Activated CD8-positive, alpha-beta T cell treated with anti-CD3 and anti-CD28 coated beads, Interleukin-2, amount 10 ng/mL, durations not matched to agents 7 days and 5 days (primary cell): ENCODE measurements at regions not wholly inside any gene's neighbourhood (a gene's known extent, or its start where the extent isn't known, plus 50 kb on each side); places are given as distances from the start of the nearest gene placed in this dataset.

Experiments
- ATAC-seq: fragments of 150-1000 bp; cut with Tn5 transposase; one replicate; pipeline ENCODE4 v1.10.0; 2021; ENCODE audit warnings: moderate library complexity
- CTCF ChIA-PET: fragments of 350-600 bp; sonication (Branson Sonifier 250); formaldehyde crosslinking; loops from one replicate; lab custom pipeline; 2021; ENCODE audit warnings: antibody characterized with exemption; lab: Charles Lee
- POLR2A ChIA-PET: fragments of 350-600 bp; sonication (Branson Sonifier 250); formaldehyde crosslinking; loops from one replicate; lab custom pipeline; 2021; ENCODE audit warnings: antibody characterized with exemption; lab: Charles Lee
- DNase-seq: peaks from one replicate; pipeline ENCODE4 v3.0.0-alpha.2; 2020
- H3K27ac Mint-ChIP-seq: one replicate; pipeline ENCODE4 v1.8.0; 2021; ENCODE audit warnings: mild to moderate bottlenecking, mixed read lengths
- H3K27me3 Mint-ChIP-seq: one replicate; pipeline ENCODE4 v1.8.0; 2021; ENCODE audit warnings: low read depth, mixed read lengths
- H3K36me3 Mint-ChIP-seq: one replicate; pipeline ENCODE4 v1.8.0; 2021; ENCODE audit warnings: low read depth, mixed read lengths
- H3K4me1 Mint-ChIP-seq: one replicate; pipeline ENCODE4 v1.8.0; 2021; ENCODE audit warnings: low read depth, mixed read lengths
- H3K4me3 Mint-ChIP-seq: one replicate; pipeline ENCODE4 v1.8.0; 2021; ENCODE audit warnings: mild to moderate bottlenecking, mixed read lengths
- H3K9me3 Mint-ChIP-seq: one replicate; pipeline ENCODE4 v1.8.0; 2022; ENCODE audit warnings: mixed read lengths; ENCODE audit not compliant: insufficient read depth

GRCh38 chr2:206845877-206846276 lies 80.5 kb downstream of the FASTKD2 start:
- ChIA-PET CTCF (no interaction called here), POLR2A (interaction anchor here (0.5 kb wide), 1 partner anchor 244 kb away, joined by 3 read pairs; no protein-coding TSS in a partner anchor)
- H3K4me3 Mint-ChIP-seq = no peak overlapping the region
- no peaks in the 10 kb centered on the region for H3K4me1 Mint-ChIP-seq
- no peaks in the 10 kb centered on the region for H3K27me3 Mint-ChIP-seq
- ATAC-seq = no peak
- no peaks in the 10 kb centered on the region for H3K9me3 Mint-ChIP-seq
- H3K27ac Mint-ChIP-seq = no peak overlapping the region
- no peaks in the 10 kb centered on the region for H3K36me3 Mint-ChIP-seq
- no peak for DNase-seq

DNA sequence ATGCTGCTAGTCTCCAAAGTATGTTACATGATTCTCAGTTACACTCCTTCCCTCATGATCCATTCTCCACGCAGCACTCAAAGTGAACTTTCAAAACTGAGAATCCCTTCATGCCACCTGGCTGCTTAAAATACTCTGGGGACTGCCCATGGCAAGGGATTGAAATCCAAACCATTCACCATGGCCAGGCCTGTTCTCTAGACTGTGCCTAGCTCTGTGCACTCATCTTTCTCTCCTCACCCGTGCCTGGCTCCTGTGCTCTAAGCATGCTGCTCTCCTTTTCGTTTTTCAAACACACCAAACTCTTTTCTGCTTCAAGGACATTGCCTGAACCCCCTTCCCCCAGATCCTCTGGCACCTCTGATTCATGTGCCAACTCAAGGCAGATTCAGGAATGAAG lies 80.9 kb downstream of the FASTKD2 start:
- H3K9me3 Mint-ChIP-seq = no peaks in the 10 kb centered on the region
- no peak overlapping the region for H3K27ac Mint-ChIP-seq
- H3K4me1 Mint-ChIP-seq = no peaks in the 10 kb centered on the region
- DNase-seq (no peak), ATAC-seq (no peak)
- ChIA-PET POLR2A (interaction anchor here (0.5 kb wide), 1 partner anchor 1209 kb away, joined by 3 read pairs; no protein-coding TSS in a partner anchor), CTCF (no interaction called here)
- no peaks in the 10 kb centered on the region for H3K36me3 Mint-ChIP-seq
- H3K4me3 Mint-ChIP-seq = no peak overlapping the region
- no peaks in the 10 kb centered on the region for H3K27me3 Mint-ChIP-seq

DNA sequence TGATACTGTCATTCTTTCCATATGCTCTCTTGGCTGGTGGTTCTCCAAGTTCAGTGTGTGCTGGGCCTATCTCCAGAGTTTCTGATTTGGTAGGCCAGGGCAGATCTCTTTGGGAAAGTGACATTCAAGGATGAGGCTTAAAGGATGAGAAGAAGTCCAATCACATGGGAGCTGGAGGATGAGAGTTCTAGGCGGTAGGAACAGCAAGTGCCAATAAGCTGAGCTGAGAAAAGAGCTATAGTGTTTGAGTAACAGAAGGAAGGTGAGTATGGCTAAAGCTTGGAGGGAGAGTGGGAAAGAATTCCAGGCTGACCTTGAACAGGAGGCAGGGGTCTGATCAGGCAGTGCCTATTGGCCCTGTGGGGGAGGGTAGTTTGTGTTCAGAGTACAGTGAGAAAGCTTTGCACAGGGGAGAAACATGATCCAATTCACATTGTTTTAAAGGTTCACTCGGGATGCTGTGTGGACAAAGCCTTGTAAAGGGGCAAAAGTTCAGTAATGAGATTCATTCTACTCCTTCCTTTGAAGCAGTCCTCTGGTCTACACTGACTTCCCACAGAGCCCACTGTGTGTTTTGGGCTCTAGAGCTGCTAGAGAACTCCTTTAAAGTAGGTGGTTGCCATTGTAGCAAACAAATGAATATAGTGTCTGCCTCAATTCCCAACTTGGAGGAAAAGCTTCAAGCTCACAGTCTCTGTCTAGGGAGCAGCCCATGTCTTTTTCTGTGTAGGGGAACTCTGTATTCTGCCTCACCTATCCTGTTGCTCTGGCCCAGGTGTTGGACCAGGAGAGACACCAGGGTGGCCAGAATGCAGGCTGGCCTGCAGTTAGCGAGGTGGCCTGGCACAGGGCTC lies 81.8 kb downstream of the FASTKD2 start:
- Mint-ChIP-seq H3K27ac (no peak overlapping the region), H3K36me3 (no peaks in the 10 kb centered on the region), H3K4me3 (no peak overlapping the region), H3K27me3 (no peaks in the 10 kb centered on the region), H3K9me3 (no peaks in the 10 kb centered on the region), H3K4me1 (no peaks in the 10 kb centered on the region)
- ATAC-seq = no peak
- CTCF ChIA-PET = no interaction called here
- POLR2A ChIA-PET = interaction anchor here (0.5 kb wide), 1 partner anchor 1209 kb away, joined by 3 read pairs; no protein-coding TSS in a partner anchor
- no peak for DNase-seq

DNA sequence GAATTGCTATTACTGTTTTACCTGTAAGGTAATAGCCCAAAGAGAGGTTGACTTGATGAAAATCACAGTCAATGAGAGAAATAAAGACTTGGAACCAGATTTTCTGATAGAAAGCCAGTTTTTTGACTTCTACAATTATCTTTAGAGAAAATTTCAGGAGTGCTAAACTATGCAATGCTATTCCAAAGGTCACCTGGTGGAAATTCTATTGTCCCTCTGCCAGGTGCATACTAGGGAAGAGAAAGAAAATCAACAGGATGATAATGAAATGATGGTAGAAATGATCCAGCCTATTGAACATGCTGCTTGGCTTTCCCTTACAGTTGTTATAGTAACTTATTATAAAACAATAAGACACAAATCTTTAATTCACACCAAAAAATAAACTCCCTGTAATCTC lies 85.0 kb downstream of the FASTKD2 start:
- no peaks in the 10 kb centered on the region for H3K36me3 Mint-ChIP-seq
- DNase-seq (no peak), ATAC-seq (no peak)
- no peak overlapping the region for H3K4me3 Mint-ChIP-seq
- no peak overlapping the region for H3K27ac Mint-ChIP-seq
- no peaks in the 10 kb centered on the region for H3K9me3 Mint-ChIP-seq
- H3K4me1 Mint-ChIP-seq = no peaks in the 10 kb centered on the region
- no peaks in the 10 kb centered on the region for H3K27me3 Mint-ChIP-seq
- ChIA-PET CTCF (no interaction called here), POLR2A (no interaction called here)

DNA sequence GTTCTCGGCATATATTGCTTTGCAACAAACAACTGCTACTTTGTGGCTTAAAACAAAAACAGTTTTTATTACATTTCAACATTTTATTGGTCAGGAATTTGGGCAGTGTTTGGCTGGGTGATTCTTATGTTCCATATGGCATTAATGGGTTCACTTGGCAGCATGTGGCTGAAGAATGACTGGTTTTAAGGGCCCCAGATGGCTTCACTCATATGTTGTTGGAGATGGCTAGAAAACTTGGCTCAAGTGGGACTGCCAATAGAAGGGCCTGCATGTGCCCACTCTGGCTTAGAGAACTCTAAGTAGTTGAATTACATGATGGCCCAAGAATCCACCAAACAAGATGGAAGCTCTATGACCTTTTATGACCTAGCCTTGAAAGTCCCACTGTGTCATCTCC lies 86.1 kb downstream of the FASTKD2 start:
- no peaks in the 10 kb centered on the region for H3K4me1 Mint-ChIP-seq
- H3K27ac Mint-ChIP-seq = no peak overlapping the region
- H3K4me3 Mint-ChIP-seq = no peak overlapping the region
- ChIA-PET POLR2A (no interaction called here), CTCF (no interaction called here)
- H3K9me3 Mint-ChIP-seq = no peaks in the 10 kb centered on the region
- no peaks in the 10 kb centered on the region for H3K36me3 Mint-ChIP-seq
- DNase-seq (no peak), ATAC-seq (no peak)
- H3K27me3 Mint-ChIP-seq = no peaks in the 10 kb centered on the region

DNA sequence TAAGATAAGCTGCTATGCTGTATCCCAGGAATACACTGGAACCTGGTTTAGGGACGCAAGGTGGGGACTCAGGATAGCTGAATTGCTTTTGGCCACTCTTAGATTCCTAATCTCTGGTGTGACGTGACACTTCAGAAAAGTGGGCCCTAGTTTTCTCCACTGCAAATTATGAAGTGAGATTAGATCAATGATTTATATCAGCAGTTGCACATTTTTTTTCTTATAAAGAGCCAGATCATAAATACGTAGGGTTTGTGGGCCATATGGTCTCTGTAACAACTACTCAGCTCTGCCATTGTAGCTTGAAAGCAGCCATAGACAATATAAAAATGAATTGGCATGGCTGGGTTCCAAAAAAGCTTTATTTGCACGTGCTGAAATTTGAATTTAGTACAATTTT lies 85.4 kb upstream of the CPO start:
- Mint-ChIP-seq H3K9me3 (no peaks in the 10 kb centered on the region), H3K27ac (no peak overlapping the region), H3K27me3 (no peaks in the 10 kb centered on the region), H3K4me1 (peaks cover 11% of the 10 kb centered on the region), H3K36me3 (no peaks in the 10 kb centered on the region), H3K4me3 (no peak overlapping the region)
- ATAC-seq (no peak), DNase-seq (no peak)
- ChIA-PET POLR2A (no interaction called here), CTCF (no interaction called here)

DNA sequence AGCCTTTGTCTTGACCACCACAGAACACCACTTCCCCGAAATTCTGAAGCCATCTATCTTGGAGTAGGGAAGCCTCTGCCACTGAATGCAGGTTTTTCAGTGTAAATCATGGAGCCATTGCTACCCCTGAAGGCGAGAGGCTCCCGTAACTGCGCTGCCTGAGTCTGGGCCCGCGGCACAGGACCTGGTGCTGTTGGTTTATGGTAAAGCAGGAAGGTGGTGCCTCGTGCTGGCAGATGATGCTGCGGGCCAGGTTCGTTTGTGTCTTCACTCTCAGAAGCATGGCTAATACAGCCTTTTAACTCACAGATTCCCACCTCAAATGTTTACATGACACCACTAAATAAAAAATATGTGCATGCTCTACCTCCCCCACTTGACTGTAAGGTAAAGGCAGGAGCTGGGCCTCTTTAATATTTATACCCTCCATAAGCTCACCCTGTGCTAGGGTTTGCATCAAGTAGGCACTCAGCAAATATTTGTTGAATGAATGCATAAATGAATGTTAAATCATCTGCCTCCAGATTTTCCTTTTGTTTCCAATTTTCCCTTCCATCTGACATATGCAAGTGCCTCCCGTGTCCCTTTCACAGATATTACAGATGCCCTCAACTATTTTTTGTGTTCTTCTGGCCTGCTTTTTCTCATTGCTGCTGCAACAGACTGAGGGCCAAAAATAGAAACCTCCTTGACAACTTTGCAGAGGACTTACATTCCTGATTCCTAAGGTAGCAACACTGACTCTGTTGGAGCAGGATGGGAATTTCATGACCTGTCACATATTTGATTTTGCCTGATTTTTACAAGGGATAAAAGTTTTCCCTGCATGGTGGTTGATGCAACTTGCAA lies 83.5 kb upstream of the CPO start:
- no peak for DNase-seq
- no peaks in the 10 kb centered on the region for H3K9me3 Mint-ChIP-seq
- no peak for ATAC-seq
- H3K27ac Mint-ChIP-seq = no peak overlapping the region
- H3K36me3 Mint-ChIP-seq = no peaks in the 10 kb centered on the region
- no peaks in the 10 kb centered on the region for H3K27me3 Mint-ChIP-seq
- H3K4me1 Mint-ChIP-seq = peaks cover 22% of the 10 kb centered on the region
- CTCF ChIA-PET = no interaction called here
- POLR2A ChIA-PET = no interaction called here
- no peak overlapping the region for H3K4me3 Mint-ChIP-seq

- H3K4me3 Mint-ChIP-seq = no peak overlapping the region
- peaks cover 22% of the 10 kb centered on the region for H3K4me1 Mint-ChIP-seq
- H3K9me3 Mint-ChIP-seq = no peaks in the 10 kb centered on the region
- no peak for DNase-seq
- no peak overlapping the region for H3K27ac Mint-ChIP-seq
- CTCF ChIA-PET = no interaction called here
- POLR2A ChIA-PET = no interaction called here
- no peaks in the 10 kb centered on the region for H3K27me3 Mint-ChIP-seq
- H3K36me3 Mint-ChIP-seq = no peaks in the 10 kb centered on the region
- ATAC-seq = no peak
Observed at GRCh38 chr2:206856513-206856912, 82.8 kb upstream of the CPO start.

- ATAC-seq (no peak), DNase-seq (no peak)
- peak overlapping the region; percentile 39 for H3K4me3 Mint-ChIP-seq
- ChIA-PET CTCF (no interaction called here), POLR2A (no interaction called here)
- no peaks in the 10 kb centered on the region for H3K36me3 Mint-ChIP-seq
- no peaks in the 10 kb centered on the region for H3K9me3 Mint-ChIP-seq
- peaks cover 22% of the 10 kb centered on the region for H3K4me1 Mint-ChIP-seq
- peak overlapping the region; percentile 87 for H3K27ac Mint-ChIP-seq
- H3K27me3 Mint-ChIP-seq = no peaks in the 10 kb centered on the region
Observed at GRCh38 chr2:206858687-206859329, 80.5 kb upstream of the CPO start.

GRCh38 chr2:206859330-206859739 lies 80.0 kb upstream of the CPO start:
- peak overlapping the region; percentile 87 for H3K27ac Mint-ChIP-seq
- no peaks in the 10 kb centered on the region for H3K27me3 Mint-ChIP-seq
- peak; percentile 74 for ATAC-seq
- H3K4me3 Mint-ChIP-seq = peak overlapping the region; percentile 39
- H3K4me1 Mint-ChIP-seq = peaks cover 22% of the 10 kb centered on the region
- no peaks in the 10 kb centered on the region for H3K9me3 Mint-ChIP-seq
- POLR2A ChIA-PET = no interaction called here
- peak; percentile 34 for DNase-seq
- no peaks in the 10 kb centered on the region for H3K36me3 Mint-ChIP-seq
- CTCF ChIA-PET = no interaction called here

- H3K36me3 Mint-ChIP-seq = no peaks in the 10 kb centered on the region
- H3K4me3 Mint-ChIP-seq = no peak overlapping the region
- DNase-seq = no peak
- POLR2A ChIA-PET = no interaction called here
- H3K4me1 Mint-ChIP-seq = peaks cover 18% of the 10 kb centered on the region
- H3K27me3 Mint-ChIP-seq = no peaks in the 10 kb centered on the region
- H3K9me3 Mint-ChIP-seq = no peaks in the 10 kb centered on the region
- CTCF ChIA-PET = interaction anchor here (1.1 kb wide), 1 partner anchor 22 kb away, joined by 3 read pairs; no protein-coding TSS in a partner anchor
- H3K27ac Mint-ChIP-seq = no peak overlapping the region
- ATAC-seq = no peak
Observed at GRCh38 chr2:206863196-206863595, 76.1 kb upstream of the CPO start.
